T-cell (primary cell): ENCODE measurements at regions not wholly inside any gene's neighbourhood (a gene's known extent, or its start where the extent isn't known, plus 50 kb on each side); places are given as distances from the start of the nearest gene placed in this dataset.

Source experiments
- ATAC-seq, 4 experiments: fragments of 200-7000 bp in 3 of 4; fragments of 150-1000 bp in 1 of 4; cut with Tn5 transposase; replicated peaks in 1 of 4; 1 replicate in 3 of 4; 2 replicates in 1 of 4; pipeline ENCODE4 v1.10.0; 2021; ENCODE audit warnings: moderate library complexity in 3 of 4, mild to moderate bottlenecking in 2 of 4, moderate number of reproducible peaks in 1 of 4
- CTCF ChIA-PET, 2 donors: fragments of 300-600 bp; sonication (Branson Sonifier 250); formaldehyde crosslinking; loops; one replicate each; lab custom pipeline; 2022; ENCODE audit warnings: antibody characterized with exemption in 2 of 2; lab: Charles Lee
- POLR2A ChIA-PET, 2 donors: fragments of 300-600 bp; sonication (Branson Sonifier 250); formaldehyde crosslinking; loops; one replicate each; lab custom pipeline; 2022; ENCODE audit warnings: antibody characterized with exemption in 2 of 2; lab: Charles Lee
- DNase-seq, 35 experiments: peaks; one replicate each; pipeline versions ENCODE4 v3.0.0 to v3.0.0-alpha.2; 2013 to 2023
- H3K27ac ChIP-seq: one replicate; pipeline ENCODE4 v1.5.1; 2013; ENCODE audit warnings: low read length
- H3K27me3 ChIP-seq, 2 experiments: replicated peaks in 1 of 2; 1 replicate in 1 of 2; 2 replicates in 1 of 2; pipeline versions ENCODE4 v1.6.1 to v1.7.0; 2013; ENCODE audit warnings: low read length in 1 of 2, mixed read lengths in 1 of 2; ENCODE audit not compliant: control insufficient read depth in 2 of 2, insufficient read depth in 2 of 2; ENCODE audit errors: extremely low read depth in 1 of 2
- H3K36me3 ChIP-seq, 2 donors: 1 replicate in 1 of 2; 2 replicates in 1 of 2; pipeline versions ENCODE4 v1.6.1 to v1.7.0; 2013; ENCODE audit warnings: low read length in 1 of 2; ENCODE audit not compliant: control insufficient read depth in 2 of 2, insufficient read depth in 1 of 2; ENCODE audit errors: extremely low read depth in 1 of 2
- H3K4me1 ChIP-seq, 2 experiments: 1 replicate in 1 of 2; 2 replicates in 1 of 2; pipeline versions ENCODE4 v1.6.1 to v1.7.0; 2013; ENCODE audit warnings: low read length in 2 of 2, mixed read lengths in 1 of 2; ENCODE audit not compliant: insufficient read depth in 2 of 2, control insufficient read depth in 1 of 2; ENCODE audit errors: extremely low read depth in 1 of 2
- H3K4me3 ChIP-seq, 2 donors: 1 replicate in 1 of 2; 2 replicates in 1 of 2; pipeline versions ENCODE4 v1.5.1 to v1.7.0; 2013; ENCODE audit warnings: mild to moderate bottlenecking in 2 of 2, low read length in 1 of 2, moderate library complexity in 1 of 2; ENCODE audit not compliant: control insufficient read depth in 1 of 2; ENCODE audit errors: extremely low read depth in 1 of 2
- H3K9me3 ChIP-seq: 2 replicates; pipeline ENCODE4 v1.7.0; 2013
- H3K27ac Mint-ChIP-seq, 2 donors: one replicate each; pipeline ENCODE4 v1.8.0; 2020 to 2021; ENCODE audit warnings: mild to moderate bottlenecking in 2 of 2, mixed read lengths in 2 of 2
- H3K27me3 Mint-ChIP-seq, 2 donors: one replicate each; pipeline ENCODE4 v1.8.0; 2021 to 2022; ENCODE audit warnings: mixed read lengths in 2 of 2
- H3K36me3 Mint-ChIP-seq: one replicate; pipeline ENCODE4 v1.8.0; 2021; ENCODE audit warnings: mixed read lengths
- H3K4me1 Mint-ChIP-seq, 3 donors: one replicate each; pipeline ENCODE4 v1.8.0; 2020 to 2022; ENCODE audit warnings: mixed read lengths in 3 of 3, mild to moderate bottlenecking in 1 of 3
- H3K4me3 Mint-ChIP-seq, 3 donors: one replicate each; pipeline ENCODE4 v1.8.0; 2020 to 2022; ENCODE audit warnings: mild to moderate bottlenecking in 3 of 3, mixed read lengths in 3 of 3, moderate library complexity in 3 of 3
- H3K9me3 Mint-ChIP-seq, 3 donors: one replicate each; pipeline ENCODE4 v1.8.0; 2020 to 2022; ENCODE audit warnings: mixed read lengths in 3 of 3
- WGBS: methylation state at CpG from one replicate; pipeline ENCODE4 v1.1.5; 2013; ENCODE audit warnings: missing lambda C conversion rate; ENCODE audit not compliant: insufficient coverage; 5-methylcytosine and 5-hydroxymethylcytosine counted together

- DNase-seq (no peak), ATAC-seq (no peak)
- Histone ChIP-seq H3K36me3 (no peaks in the 10 kb centered on the region), H3K9me3 (no peaks in the 10 kb centered on the region), H3K27me3 (no peaks in the 10 kb centered on the region), H3K4me1 (no peaks in the 10 kb centered on the region), H3K4me3 (no peak overlapping the region), H3K27ac (no peak overlapping the region)
- ChIA-PET CTCF (interaction anchor here in 1 of 2 donors (0.7 kb wide), 2 partner anchors 14 to 77 kb away, joined by 4 to 5 read pairs; no protein-coding TSS in a partner anchor), POLR2A (interaction anchor here in 1 of 2 donors (0.6 kb wide), 1 partner anchor 14 kb away, joined by 5 read pairs; no protein-coding TSS in a partner anchor)
- no peak overlapping the region for H3K27ac Mint-ChIP-seq
- no peaks in the 10 kb centered on the region for H3K36me3 Mint-ChIP-seq
- H3K4me1 Mint-ChIP-seq: no peaks in the 10 kb centered on the region
- H3K4me3 Mint-ChIP-seq: no peak overlapping the region
- peaks cover 3 to 4% (median 4%) of the 10 kb centered on the region in 3 donors for H3K9me3 Mint-ChIP-seq
- WGBS: no CpG with 5 or more reads among the region's 5 CpGs
- no peaks in the 10 kb centered on the region for H3K27me3 Mint-ChIP-seq
Measured at GRCh38 chr1:213829780-213830179, 158.0 kb upstream of the PROX1 start.

- no peaks in the 10 kb centered on the region for H3K27me3 Mint-ChIP-seq
- H3K4me3 Mint-ChIP-seq: no peak overlapping the region
- DNase-seq (no peak), ATAC-seq (no peak)
- no peak overlapping the region for H3K27ac Mint-ChIP-seq
- ChIA-PET POLR2A (interaction anchor here in 1 of 2 donors (0.6 to 0.7 kb wide), 2 partner anchors 14 to 183 kb away, joined by 5 to 11 read pairs; no protein-coding TSS in a partner anchor), CTCF (interaction anchor here in 1 of 2 donors (0.7 kb wide), 1 partner anchor 78 kb away, joined by 4 read pairs; no protein-coding TSS in a partner anchor)
- no peaks in the 10 kb centered on the region for H3K4me1 Mint-ChIP-seq
- no peaks in the 10 kb centered on the region for H3K9me3 ChIP-seq
- H3K27me3 ChIP-seq: no peaks in the 10 kb centered on the region
- 40% methylated on average over 1 of the region's 6 CpGs for WGBS
- H3K4me3 ChIP-seq: no peak overlapping the region
- peaks cover 3 to 4% (median 4%) of the 10 kb centered on the region in 3 donors for H3K9me3 Mint-ChIP-seq
- no peaks in the 10 kb centered on the region for H3K36me3 ChIP-seq
- no peaks in the 10 kb centered on the region for H3K4me1 ChIP-seq
- no peaks in the 10 kb centered on the region for H3K36me3 Mint-ChIP-seq
- no peak overlapping the region for H3K27ac ChIP-seq
Measured at GRCh38 chr1:213830371-213830770, 157.4 kb upstream of the PROX1 start.

- Mint-ChIP-seq H3K36me3 (no peaks in the 10 kb centered on the region), H3K27me3 (peaks cover 0 to 5% of the 10 kb centered on the region in 2 donors), H3K27ac (no peak overlapping the region), H3K9me3 (peaks cover 0 to 2% (median 0%) of the 10 kb centered on the region in 3 donors), H3K4me3 (no peak overlapping the region), H3K4me1 (no peaks in the 10 kb centered on the region)
- no peak overlapping the region for H3K4me3 ChIP-seq
- ChIA-PET CTCF (no interaction called here), POLR2A (no interaction called here)
- H3K27me3 ChIP-seq: no peaks in the 10 kb centered on the region
- no peak for ATAC-seq
- H3K4me1 ChIP-seq: no peaks in the 10 kb centered on the region
- no peaks in the 10 kb centered on the region for H3K36me3 ChIP-seq
- H3K9me3 ChIP-seq: no peaks in the 10 kb centered on the region
- no peak for DNase-seq
- H3K27ac ChIP-seq: no peak overlapping the region
- WGBS: no CpG with 5 or more reads among the region's 3 CpGs
Measured at GRCh38 chr1:213840575-213840974, 147.2 kb upstream of the PROX1 start.

- Mint-ChIP-seq H3K4me1 (peaks cover 6 to 10% (median 7%) of the 10 kb centered on the region in 3 donors), H3K27me3 (peaks cover 0 to 5% of the 10 kb centered on the region in 2 donors), H3K27ac (no peak overlapping the region), H3K36me3 (no peaks in the 10 kb centered on the region), H3K9me3 (peaks cover 0 to 2% (median 0%) of the 10 kb centered on the region in 3 donors), H3K4me3 (no peak overlapping the region)
- no peak overlapping the region for H3K4me3 ChIP-seq
- H3K27ac ChIP-seq: no peak overlapping the region
- ATAC-seq: no peak
- ChIA-PET POLR2A (no interaction called here), CTCF (no interaction called here)
- no peaks in the 10 kb centered on the region for H3K36me3 ChIP-seq
- DNase-seq: no peak
- peaks cover 3 to 6% of the 10 kb centered on the region in 2 experiments for H3K4me1 ChIP-seq
- 67% methylated on average over 1 of the region's 2 CpGs for WGBS
- H3K9me3 ChIP-seq: no peaks in the 10 kb centered on the region
- H3K27me3 ChIP-seq: no peaks in the 10 kb centered on the region
Measured at GRCh38 chr1:213844632-213845031, 143.1 kb upstream of the PROX1 start.

GRCh38 chr1:213852107-213852506, 135.7 kb upstream of the PROX1 start:
- Mint-ChIP-seq H3K4me3 (no peak overlapping the region), H3K36me3 (no peaks in the 10 kb centered on the region)

GRCh38 chr1:213858581-213858980, 129.2 kb upstream of the PROX1 start:
- Histone ChIP-seq H3K27me3 (peaks cover 0 to 5% of the 10 kb centered on the region in 2 experiments), H3K36me3 (no peaks in the 10 kb centered on the region), H3K27ac (no peak overlapping the region), H3K4me1 (peaks cover 4 to 5% of the 10 kb centered on the region in 2 experiments), H3K4me3 (no peak overlapping the region), H3K9me3 (no peaks in the 10 kb centered on the region)
- ATAC-seq (no peak), DNase-seq (no peak)
- H3K4me1 Mint-ChIP-seq: peaks cover 0 to 9% (median 7%) of the 10 kb centered on the region in 3 donors
- CTCF ChIA-PET: interaction anchor here in 1 of 2 donors (0.5 kb wide), 2 partner anchors 57 to 1369 kb away, joined by 3 to 7 read pairs; no protein-coding TSS in a partner anchor
- POLR2A ChIA-PET: no interaction called here
- 100% methylated on average over 1 of the region's 1 CpG for WGBS
- peaks cover 0 to 3% of the 10 kb centered on the region in 2 donors for H3K27me3 Mint-ChIP-seq
- no peak overlapping the region for H3K4me3 Mint-ChIP-seq
- no peaks in the 10 kb centered on the region for H3K9me3 Mint-ChIP-seq
- no peaks in the 10 kb centered on the region for H3K36me3 Mint-ChIP-seq
- no peak overlapping the region for H3K27ac Mint-ChIP-seq

More at GRCh38 chr1:213852107-213852506, 135.7 kb upstream of the PROX1 start:
- Histone ChIP-seq H3K4me1 (peaks cover 22 to 38% of the 10 kb centered on the region in 2 experiments), H3K27ac (peak overlapping the region; percentile 35), H3K9me3 (no peaks in the 10 kb centered on the region), H3K27me3 (peaks cover 0 to 5% of the 10 kb centered on the region in 2 experiments), H3K36me3 (no peaks in the 10 kb centered on the region), H3K4me3 (no peak overlapping the region)
- POLR2A ChIA-PET: no interaction called here
- H3K27me3 Mint-ChIP-seq: no peaks in the 10 kb centered on the region
- H3K4me1 Mint-ChIP-seq: peaks cover 7 to 17% (median 17%) of the 10 kb centered on the region in 3 donors
- CTCF ChIA-PET: interaction anchor here in 1 of 2 donors (0.6 kb wide), 1 partner anchor 254 kb away, joined by 3 read pairs; no protein-coding TSS in a partner anchor
- H3K27ac Mint-ChIP-seq: no peak overlapping the region
- H3K9me3 Mint-ChIP-seq: no peaks in the 10 kb centered on the region
- ATAC-seq (peak; percentile 88 to 99 (median 95)), DNase-seq (peak in 28 of 35 experiments; percentile 2 to 73 (median 30))
- no CpG with 5 or more reads among the region's 2 CpGs for WGBS
